C1 segment of cervical spinal cord (tissue), 14 donors: ENCODE measurements at regions not wholly inside any gene's neighbourhood (a gene's known extent, or its start where the extent isn't known, plus 50 kb on each side); places are given as distances from the start of the nearest gene placed in this dataset.

Experiments used
- DNase-seq, 14 donors: peaks; one replicate each; lab custom pipeline; 2025; lab: John Stamatoyannopoulos, UW

DNA sequence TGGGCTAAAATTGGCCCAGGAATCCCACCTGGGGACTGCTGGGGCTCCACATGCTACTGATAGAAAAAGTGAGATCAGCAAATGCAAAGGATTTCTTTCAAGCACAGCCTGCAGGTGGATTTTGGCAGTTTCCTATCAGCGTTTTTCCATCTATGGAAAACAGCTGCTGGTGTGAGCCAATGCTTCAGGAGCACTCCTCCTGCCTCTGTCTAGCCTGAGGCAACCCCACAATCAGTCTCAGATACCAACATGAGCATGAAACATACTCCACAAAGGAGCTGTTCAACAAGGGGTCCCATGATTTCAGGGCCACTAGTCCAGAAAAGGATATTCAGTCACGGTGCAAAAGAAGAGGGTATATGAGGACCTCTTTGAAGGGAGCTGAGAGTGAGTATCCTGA is 311.5 kb upstream of the THBS1 start:
- no peak for DNase-seq

DNA sequence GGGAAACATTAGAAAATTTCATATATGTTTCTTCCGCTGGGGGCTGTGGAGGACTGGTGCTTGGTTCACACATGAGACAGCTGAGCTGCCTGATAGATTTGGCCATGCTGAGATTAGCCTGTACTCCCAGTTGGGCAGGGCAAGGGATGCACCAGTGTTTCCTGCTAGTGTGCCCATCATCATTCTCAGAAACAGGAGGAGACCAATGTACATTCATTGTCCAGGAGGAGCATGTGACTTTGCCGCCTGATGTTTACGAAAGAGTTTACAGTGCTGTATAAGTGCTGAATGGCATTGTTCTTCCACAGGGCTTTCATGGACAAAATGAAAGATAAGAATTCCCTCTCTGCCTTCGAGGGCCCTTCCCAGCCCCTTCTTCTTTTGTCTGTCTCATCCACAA is 311.1 kb upstream of the THBS1 start:
- DNase-seq: no peak

DNA sequence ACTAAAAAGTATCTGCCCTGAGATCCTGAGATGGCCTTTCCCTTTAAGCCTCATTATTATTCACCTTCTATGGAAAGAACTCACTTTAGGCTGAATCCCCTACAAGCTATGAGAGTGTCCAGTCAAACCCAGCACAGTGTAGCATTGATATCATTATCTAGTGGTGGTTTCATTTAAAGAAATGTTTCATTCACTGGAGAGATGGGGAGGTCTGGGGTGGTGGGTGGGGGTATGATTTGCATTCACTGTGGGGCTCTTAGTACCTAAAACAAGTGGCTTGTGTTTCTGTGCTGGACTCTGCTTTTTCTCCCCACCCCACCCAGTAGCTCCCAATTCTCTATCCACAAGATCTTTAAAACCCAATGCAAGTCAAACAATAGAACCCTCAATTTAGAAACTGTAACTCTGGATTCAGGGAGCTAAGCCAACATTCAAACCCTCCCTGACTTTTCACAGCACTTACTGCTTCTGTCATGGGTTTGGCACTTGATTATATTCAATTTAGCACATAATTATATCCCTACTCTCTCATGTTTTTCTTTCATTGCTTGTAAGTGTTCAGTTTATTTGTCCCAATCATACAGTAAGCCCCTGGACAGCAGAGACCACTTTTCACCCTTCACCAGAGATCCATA is 310.5 kb upstream of the THBS1 start:
- DNase-seq: no peak

DNA sequence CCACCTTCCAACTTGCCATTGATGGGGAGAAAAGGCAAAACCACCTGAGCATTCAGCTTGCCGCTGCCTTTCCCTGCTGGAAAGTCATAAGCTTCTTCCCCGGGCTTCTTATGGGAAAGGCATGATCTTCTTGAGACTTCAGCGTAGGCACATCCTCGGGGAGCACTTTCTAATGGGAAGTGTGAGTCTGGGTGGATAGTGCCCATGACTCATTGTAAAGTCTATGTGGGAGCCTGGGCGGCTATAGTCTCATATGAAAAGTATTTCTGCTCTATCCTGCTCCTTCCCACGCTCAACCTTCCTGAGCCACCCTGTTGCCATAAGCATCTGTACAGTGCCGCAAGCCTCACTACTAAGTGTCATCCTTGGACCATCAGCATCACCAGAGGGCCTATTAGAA is 309.9 kb upstream of the THBS1 start:
- no peak for DNase-seq

DNA sequence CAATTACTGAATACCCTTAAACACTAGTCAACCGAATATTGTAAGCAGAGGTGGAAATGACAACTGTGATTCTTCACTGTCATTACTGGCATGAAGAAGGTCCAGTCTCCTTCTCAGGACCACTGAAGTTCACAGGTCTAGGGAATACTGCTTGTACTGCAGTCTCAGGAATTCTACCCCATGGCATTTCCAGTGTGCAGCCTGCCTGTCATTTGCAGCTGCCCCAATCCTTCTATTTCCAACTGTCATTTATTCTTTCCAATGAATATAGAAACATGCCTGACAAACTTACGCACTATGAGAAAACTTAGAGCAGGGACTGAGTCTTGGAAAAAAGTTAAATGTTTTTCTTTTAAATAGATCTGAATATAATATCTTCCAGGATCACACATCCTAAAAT is 308.0 kb upstream of the THBS1 start:
- DNase-seq: no peak

DNA sequence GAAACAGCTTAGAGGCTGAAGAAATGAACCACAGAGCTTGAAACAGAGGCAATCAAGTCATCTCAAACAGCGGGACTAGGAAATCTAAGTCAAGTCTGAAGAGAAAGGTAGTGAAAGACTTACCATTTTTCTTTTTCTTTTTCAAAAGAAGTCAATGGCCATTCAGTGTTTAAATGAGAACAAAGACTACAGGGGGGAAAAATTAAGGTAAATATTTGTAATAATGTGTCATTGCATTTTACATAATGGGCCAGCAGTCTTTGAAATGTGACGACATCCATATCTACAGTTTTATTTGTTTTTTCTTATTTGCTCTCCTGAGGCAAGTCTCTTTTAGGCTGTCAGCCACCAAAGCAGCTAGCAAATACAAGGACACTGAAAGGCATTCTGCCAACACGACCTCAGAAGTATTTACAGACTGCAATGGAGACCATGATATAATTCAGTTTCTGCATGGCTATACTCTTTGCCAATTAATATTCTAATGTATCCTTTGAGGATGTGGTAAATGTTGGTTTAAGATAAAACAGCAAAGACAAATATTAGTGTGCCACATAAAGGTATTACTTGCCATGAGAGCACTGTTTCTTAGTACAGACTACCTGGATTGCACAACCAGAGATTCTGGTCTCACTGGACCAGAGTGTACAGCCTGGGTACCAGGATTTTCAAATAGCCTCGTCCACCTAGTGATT is 307.0 kb upstream of the THBS1 start:
- no peak for DNase-seq

DNA sequence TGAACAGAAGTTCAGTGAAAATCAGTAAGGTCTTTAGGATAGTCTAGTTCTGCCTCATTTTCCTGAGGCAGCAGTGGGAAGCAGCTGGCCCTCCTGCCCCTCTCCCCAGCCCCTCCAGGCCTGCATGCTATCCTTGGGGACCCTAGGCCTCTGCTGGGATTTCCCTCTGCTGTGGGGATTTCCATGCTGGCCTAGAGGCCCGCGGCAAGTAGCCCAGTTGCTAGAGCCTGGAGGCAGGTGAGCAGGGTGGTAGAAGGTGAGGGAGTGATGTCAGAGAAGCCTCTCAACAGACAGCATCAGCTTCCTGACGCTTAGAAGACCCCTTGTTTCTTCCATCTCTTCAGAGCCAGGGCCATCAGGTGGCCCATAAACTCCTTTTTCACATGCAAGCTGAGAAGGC is 305.8 kb upstream of the THBS1 start:
- DNase-seq: no peak

DNA sequence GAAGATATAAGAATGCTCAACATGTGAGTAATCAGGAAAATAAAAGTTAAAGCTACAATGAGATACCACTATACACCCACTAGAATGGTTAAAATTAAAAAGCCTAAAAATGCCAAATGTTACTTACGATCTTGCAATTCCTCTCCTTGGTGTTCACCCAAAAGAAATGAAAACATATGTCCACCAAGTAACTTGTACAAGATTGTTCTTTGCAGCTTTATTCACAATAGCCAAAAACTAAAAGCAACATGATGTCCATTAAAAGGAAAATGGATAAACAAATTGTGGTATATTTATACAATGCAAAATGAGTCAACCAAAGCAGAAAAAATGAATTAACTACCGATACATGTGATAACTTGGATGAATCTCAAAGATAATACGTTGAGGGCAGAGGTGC is 301.6 kb upstream of the THBS1 start:
- DNase-seq: no peak

DNA sequence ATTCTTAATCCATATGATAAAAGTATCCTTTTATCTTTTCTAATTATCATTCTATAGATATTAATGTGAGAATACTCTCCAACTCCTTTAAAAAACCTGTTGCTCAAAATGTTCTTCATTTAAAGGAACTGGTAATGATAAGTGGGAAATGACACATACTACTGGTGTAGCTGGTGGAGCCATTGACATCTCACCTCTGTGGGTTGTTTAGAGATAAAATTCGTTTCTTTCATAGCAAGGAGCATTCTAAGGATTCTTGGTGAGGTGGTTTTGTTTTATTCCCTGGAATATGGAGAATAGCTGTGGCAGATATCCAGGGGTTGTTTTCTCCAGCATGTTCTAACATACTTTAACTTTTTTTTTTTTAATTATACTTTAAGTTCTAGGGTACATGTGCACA is 299.8 kb upstream of the THBS1 start:
- no peak for DNase-seq

DNA sequence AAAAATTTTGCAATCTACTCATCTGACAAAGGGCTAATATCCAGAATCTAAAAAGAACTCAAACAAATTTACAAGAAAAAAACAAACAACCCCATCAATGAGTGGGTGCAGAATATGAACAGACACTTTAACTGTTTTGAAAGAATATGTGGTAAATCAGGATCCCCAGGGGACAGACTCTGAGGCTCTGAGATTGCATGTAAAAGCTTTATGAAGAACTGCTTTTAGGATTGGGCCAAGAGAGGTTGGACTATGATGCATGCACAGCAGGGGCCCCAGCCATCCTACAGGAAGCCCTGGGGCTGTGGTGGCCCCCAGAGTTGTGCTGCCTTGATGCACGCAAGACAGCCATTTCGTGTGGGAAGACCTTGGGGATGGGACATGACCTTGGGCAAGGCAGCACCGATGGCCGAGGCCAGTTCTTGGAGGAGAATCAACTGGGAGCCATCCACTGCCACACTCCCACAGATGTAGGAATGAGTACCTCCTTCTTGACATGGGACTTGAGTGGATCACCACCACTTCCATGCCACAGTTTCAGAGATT is 298.1 kb upstream of the THBS1 start:
- no peak for DNase-seq

DNA sequence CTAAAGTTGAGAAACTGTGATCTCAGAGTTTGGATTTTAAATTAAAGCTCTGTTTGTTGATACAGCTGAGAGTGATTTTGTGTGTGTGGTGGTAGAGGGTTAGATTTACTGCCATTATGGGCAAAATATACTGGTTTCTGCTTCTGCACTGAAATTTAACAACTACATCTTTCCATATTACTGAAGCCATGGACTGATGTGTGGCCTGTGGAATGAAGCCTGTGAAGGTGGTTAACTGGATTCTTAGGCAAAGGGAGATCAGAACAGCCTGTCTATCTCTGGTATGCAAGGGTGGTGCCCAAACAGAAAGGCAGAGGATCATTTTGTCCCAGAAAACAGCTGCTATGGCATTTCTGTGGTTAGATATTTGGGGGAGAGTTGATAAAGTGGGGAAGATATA is 297.3 kb upstream of the THBS1 start:
- DNase-seq: no peak

DNA sequence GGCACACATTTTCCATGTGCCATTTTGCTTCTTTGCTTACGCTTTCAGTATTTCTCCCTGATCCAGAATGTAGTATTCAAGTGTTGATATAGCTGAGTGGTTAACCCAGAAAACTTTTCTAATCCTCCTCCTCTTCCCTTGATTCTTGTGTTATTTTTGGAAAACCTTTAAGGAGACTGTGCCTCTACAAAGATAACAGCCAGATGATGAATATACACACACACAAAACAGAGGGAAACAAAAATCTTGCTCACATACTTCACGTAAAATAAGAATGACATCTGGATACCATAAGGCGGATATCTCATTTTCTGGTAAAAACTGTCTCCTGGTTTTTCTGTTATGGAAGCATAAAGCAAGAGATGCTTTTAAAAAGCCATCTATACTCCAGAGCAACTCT is 295.8 kb upstream of the THBS1 start:
- no peak for DNase-seq

DNA sequence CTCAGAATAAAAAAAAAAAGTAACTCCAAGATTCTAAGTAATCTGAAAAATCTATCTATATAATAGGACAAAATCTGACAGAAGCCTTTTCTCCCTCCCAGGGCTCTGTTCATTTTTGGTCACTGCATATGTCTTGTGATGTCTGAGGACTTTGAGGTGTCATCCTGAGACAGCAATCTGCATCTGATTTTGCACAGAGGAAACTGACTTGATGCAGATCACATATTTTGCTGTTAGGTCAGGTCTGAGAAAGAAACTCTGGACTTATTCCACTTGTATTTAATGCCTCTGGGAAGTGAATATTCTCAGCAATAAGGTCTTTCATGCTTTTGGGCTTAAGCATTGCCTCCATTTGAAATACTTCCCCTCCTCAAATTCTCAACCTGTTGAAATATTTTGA is 295.2 kb upstream of the THBS1 start:
- no peak for DNase-seq

DNA sequence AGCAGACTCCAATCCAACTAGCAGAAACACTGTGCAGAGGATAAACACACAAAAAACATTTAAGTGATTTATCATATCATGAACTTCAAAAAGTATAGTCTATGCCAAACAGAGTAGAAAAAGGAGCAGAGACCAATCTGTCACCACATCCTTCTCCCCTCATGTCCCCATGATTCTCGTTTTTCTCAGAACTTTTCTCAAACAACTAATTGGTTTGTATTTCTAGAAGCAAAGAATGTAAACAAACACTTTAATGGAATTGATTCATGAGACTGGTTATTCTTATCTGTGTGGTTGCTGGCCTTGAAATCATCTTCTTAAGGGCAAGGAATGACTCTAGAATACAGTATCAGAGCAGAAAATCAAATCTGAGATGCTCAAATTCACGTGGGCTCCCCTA is 294.2 kb upstream of the THBS1 start:
- DNase-seq: no peak

DNA sequence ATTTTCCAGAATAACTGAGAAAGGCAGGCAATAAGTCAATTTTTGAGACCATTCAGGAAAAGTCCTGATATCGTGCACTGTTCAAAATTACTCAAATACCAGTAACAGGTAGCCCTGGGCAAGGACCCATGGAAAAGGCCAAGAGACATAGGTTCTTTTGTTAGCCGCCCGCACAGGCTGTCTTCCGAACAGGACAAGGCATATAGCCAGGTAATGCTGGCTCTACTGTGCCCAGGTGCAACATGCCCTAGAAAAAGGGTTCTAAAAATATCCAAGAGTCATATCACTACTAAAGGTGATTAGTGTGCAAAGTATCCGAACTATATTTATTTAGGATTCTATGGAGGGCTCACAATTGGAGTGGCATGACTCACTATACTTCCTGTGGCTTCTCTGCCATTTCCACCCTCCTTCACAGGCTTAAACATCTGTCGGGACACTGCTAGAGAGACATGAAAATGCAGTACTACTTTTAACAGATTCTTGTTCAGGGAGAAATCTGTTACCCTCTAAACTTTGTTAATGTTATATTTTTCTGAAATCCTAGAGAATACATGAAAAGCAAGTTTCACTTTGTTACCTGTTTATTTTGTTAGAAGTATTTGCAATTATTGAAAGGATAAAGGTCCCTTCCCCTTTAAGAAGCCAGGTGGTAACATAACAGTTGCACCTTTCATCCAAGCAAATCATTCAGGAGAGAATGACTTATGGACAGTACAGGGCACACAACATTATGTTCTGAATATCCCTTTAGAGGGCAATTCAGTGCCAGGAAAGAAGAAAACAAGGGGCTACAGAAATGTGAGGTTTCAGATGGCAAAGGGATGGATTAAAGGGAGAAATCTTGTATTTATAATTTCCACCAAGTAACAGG is 293.3 kb upstream of the THBS1 start:
- DNase-seq: no peak

DNA sequence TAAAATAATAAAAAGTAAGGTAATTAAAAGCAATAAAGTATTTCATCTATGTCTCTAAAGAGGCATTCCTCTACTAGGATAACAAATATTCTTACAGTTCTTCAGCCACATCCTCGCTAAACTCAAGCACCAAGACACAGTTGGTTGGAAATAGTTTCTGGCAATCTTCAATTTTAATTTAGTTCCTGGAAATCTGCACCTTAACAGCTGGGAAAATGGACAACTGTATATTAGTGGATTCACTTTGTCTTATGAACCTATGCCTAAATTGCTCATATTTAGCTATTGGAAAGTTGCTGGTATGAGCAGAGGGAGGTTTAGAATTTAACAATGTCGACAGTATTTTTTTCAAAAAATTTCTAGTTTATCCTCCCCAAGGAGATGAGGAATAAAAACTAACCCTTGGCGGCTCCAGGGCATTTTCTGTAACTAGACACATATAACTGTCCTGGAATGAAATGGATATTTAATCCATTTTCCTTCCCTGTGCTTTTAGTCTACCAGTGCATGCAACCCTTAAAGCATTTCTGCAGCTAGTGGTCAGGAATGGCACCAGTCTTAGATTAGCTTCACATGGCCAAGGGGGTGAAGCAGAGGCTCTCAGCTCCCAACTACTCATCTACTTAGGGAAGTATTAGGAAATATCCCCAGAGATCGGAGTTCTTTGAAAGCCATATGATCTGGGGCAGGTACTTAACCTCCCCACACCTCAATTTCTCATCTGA is 290.0 kb upstream of the THBS1 start:
- DNase-seq: no peak

DNA sequence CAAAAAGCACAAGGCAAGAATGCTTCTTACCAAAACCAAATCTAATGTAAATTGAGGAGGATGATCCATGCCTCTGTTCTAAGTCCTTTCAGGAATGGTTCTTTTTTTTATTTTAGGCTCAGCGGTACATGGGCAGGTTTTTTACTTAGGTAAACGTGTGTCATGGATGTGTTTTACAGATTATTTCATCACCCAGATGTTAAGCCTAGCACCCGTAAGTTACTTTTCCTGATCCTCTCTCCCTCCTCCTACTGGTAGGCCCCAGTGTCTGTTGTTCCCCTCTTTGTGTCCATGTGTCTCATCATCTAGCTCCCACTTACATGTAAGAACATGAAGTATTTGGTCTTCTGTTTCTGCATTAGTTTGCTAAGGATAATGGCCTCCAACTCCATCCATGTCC is 289.2 kb upstream of the THBS1 start:
- DNase-seq: no peak

DNA sequence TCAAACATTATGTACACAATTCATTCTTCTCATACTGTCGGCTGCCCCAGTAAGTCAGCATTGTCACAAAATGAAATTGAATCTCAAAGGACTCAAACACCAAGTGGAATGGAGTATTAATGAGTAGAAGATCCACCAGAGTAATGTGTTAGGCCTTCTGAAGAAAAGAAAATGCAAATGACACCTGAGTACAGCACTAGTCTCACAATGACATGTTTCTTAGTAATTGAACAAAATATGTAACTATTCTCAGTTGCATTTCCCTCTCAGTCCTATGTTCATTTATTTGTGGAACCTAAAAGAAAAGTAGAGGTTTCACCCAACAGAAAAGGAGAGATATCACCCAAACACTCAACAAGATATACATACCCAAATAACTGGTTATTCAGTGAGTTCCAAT is 283.9 kb upstream of the THBS1 start:
- DNase-seq: no peak

DNA sequence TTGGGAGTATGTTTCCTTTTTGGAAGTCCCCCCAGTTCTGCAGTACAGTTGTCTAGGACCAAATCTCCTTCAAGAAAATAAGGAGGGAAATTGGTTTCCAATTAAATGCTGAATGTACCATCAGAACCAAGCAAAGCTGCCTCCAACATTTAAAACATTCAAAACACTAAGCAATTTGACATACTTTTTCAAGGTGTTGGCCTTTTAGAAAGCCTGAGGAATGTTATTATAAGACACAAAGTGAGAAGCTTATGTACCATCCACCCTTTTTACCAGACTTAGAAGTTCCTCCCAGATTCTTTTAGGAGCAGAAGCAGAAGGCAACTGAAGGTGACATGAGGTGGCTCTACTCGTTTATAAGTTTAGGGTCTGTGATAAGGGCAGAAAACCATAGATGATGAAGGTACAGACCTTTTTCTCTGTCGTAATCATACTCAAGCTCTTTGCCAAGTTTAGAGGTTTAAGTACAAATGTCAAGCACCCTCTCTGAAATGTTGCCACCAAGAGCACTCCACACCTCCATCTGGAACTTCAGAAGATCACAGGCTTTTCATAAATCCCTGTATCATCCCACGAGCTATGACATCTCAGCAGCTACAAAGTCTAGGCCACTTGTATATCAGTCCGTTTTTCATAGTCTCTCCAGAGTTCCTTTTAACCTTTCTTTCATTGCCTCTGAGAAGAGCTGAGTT is 282.5 kb upstream of the THBS1 start:
- DNase-seq: no peak

DNA sequence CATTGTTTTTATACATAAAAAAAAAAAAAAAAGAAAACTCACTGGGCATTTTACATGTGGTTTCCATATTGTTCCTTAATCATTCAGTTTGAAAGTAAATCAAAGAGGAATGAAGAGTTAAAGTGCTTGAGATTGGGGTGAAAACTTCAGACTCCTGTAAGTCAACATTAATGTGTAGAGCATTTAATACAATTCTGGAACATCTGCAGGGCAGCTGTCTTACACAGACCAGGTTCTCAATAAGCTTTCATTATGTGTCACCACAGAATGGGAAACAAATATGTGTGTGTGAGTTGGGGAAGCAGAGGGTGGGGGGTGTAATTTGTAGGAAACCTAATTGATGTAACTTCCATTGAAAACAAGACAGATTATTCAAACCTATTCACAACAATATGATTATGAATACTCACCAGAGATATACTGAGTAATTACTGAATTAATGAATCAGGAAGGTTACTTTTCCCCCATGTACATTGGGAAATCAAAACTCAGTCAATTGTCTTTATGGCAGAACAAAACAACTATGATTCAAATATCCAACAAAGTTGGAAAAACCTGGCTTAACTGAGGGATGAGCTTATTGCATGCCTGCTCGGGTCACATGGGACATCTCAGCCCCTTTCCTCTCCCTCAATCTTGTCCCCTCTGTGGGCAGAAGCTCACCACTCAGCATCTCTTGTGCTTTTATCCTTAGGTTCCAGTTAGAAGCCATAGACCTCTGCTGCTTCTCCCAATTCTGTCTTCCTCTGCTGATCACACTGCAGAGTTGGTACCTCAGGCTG is 281.2 kb upstream of the THBS1 start:
- no peak for DNase-seq
